DMS153 treated with DMSO at 0.1 percent for 48 hours (cell line): ENCODE measurements at regions not wholly inside any gene's neighbourhood (a gene's known extent, or its start where the extent isn't known, plus 50 kb on each side); places are given as distances from the start of the nearest gene placed in this dataset.

Experiments used
- DNase-seq: peaks from one replicate; lab custom pipeline; 2025; ENCODE audit not compliant: unreplicated experiment; lab: John Stamatoyannopoulos, UW

GRCh38 chr5:6026766-6027406 is 351.5 kb downstream of the MED10 start:
- no peak for DNase-seq

GRCh38 chr5:6019612-6020011 is 358.7 kb downstream of the MED10 start:
- no peak for DNase-seq

GRCh38 chr5:6013506-6013905 is 364.8 kb downstream of the MED10 start:
- DNase-seq, result no peak

- DNase-seq, result no peak
Observed at GRCh38 chr5:6011199-6011598, 367.1 kb downstream of the MED10 start.

- no peak for DNase-seq
Observed at GRCh38 chr5:6006838-6007314, 371.5 kb downstream of the MED10 start.

- no peak for DNase-seq
Observed at GRCh38 chr5:6003040-6003825, 375.1 kb downstream of the MED10 start.

GRCh38 chr5:6000867-6001266 is 377.5 kb downstream of the MED10 start:
- no peak for DNase-seq

- no peak for DNase-seq
Observed at GRCh38 chr5:5995819-5996218, 382.5 kb downstream of the MED10 start.

GRCh38 chr5:5986492-5987178 is 391.7 kb downstream of the MED10 start:
- DNase-seq, result no peak

- no peak for DNase-seq
Observed at GRCh38 chr5:5985332-5985731, 393.0 kb downstream of the MED10 start.

GRCh38 chr5:5983261-5983980 is 394.9 kb downstream of the MED10 start:
- DNase-seq, result no peak

- no peak for DNase-seq
Observed at GRCh38 chr5:5981562-5981961, 396.8 kb downstream of the MED10 start.

- DNase-seq, result no peak
Observed at GRCh38 chr5:5980538-5980895, 397.8 kb downstream of the MED10 start.

- DNase-seq, result no peak
Observed at GRCh38 chr5:5979761-5980537, 398.4 kb downstream of the MED10 start.

- no peak for DNase-seq
Observed at GRCh38 chr5:5979377-5979760, 399.0 kb downstream of the MED10 start.

GRCh38 chr5:5978501-5979376 is 399.6 kb downstream of the MED10 start:
- no peak for DNase-seq

- no peak for DNase-seq
Observed at GRCh38 chr5:5971203-5971602, 407.1 kb downstream of the MED10 start.

- DNase-seq, result no peak
Observed at GRCh38 chr5:5969942-5970483, 408.3 kb downstream of the MED10 start.

- DNase-seq, result no peak
Observed at GRCh38 chr5:5968981-5969380, 409.4 kb downstream of the MED10 start.
